HG02588 (cell line): ENCODE measurements at regions not wholly inside any gene's neighbourhood (a gene's known extent, or its start where the extent isn't known, plus 50 kb on each side); places are given as distances from the start of the nearest gene placed in this dataset.

ENCODE experiments used
- ATAC-seq: cut with Tn5 transposase; IDR thresholded peaks from one replicate; pipeline ENCODE4 v1.9.1; 2021; ENCODE audit warnings: mild to moderate bottlenecking, moderate library complexity; ENCODE audit not compliant: unreplicated experiment

GRCh38 chr5:56289602-56289987 is 56.5 kb upstream of the ANKRD55 start:
- no peak for ATAC-seq

- ATAC-seq: no peak
Measured at GRCh38 chr5:56288873-56289601, 55.9 kb upstream of the ANKRD55 start.

GRCh38 chr5:56286015-56286884 is 53.1 kb upstream of the ANKRD55 start:
- ATAC-seq: no peak

- no peak for ATAC-seq
Measured at GRCh38 chr5:56282951-56283350, 49.8 kb upstream of the ANKRD55 start.
